Transverse colon (tissue), 4 donors: ENCODE measurements at regions not wholly inside any gene's neighbourhood (a gene's known extent, or its start where the extent isn't known, plus 50 kb on each side); places are given as distances from the start of the nearest gene placed in this dataset.

Source experiments
- DNase-seq: peaks from one replicate; pipeline ENCODE4 v3.0.0-alpha.2; 2019
- H3K27ac ChIP-seq, 4 donors: fragments of 200-600 bp; sonication (generic); 2 replicates each; pipeline ENCODE4 v1.5.1; 2016 to 2018; ENCODE audit warnings: inconsistent platforms in 4 of 4
- H3K27me3 ChIP-seq: fragments of 200-600 bp; sonication (generic); 2 replicates; pipeline ENCODE4 v1.5.1; 2017; ENCODE audit warnings: inconsistent platforms
- H3K36me3 ChIP-seq, 4 donors: fragments of 200-600 bp; sonication (generic); 2 replicates each; pipeline ENCODE4 v1.5.1; 2017 to 2019; ENCODE audit warnings: inconsistent platforms in 4 of 4
- H3K4me1 ChIP-seq, 4 donors: fragments of 200-600 bp; sonication (generic); 2 replicates each; pipeline ENCODE4 v1.5.1; 2017 to 2020; ENCODE audit warnings: inconsistent platforms in 4 of 4
- H3K4me3 ChIP-seq, 4 donors: fragments of 200-600 bp; sonication (generic); 1 replicate in 1 of 4; 2 replicates in 3 of 4; pipeline versions ENCODE4 v1.5.1 to v1.6.1; 2017 to 2019; ENCODE audit warnings: inconsistent platforms in 4 of 4
- H3K9me3 ChIP-seq, 2 donors: fragments of 200-600 bp; sonication (generic); 2 replicates each; pipeline ENCODE4 v1.5.1; 2017 to 2019; ENCODE audit warnings: inconsistent platforms in 2 of 2
- CTCF ChIP-seq, 5 experiments: fragments of 200-600 bp in 3 of 5; fragments of 450-650 bp in 2 of 5; sonication (generic) in 3 of 5; IDR thresholded peaks; 1 replicate in 2 of 5; 2 replicates in 3 of 5; pipeline ENCODE4 v1.5.1; 2016 to 2017; ENCODE audit warnings: antibody characterized with exemption in 5 of 5, inconsistent platforms in 3 of 5, mild to moderate bottlenecking in 2 of 5, moderate library complexity in 1 of 5
- EP300 ChIP-seq: sonication (generic); formaldehyde crosslinking; IDR thresholded peaks from one replicate; pipeline ENCODE4 v1.6.1; 2017; ENCODE audit warnings: antibody characterized with exemption, low read depth
- POLR2A ChIP-seq: fragments of 450-650 bp; IDR thresholded peaks from one replicate; pipeline ENCODE4 v1.6.1; 2016; ENCODE audit warnings: antibody characterized with exemption, mild to moderate bottlenecking, moderate library complexity
- POLR2AphosphoS5 ChIP-seq, 3 donors: sonication (generic); formaldehyde crosslinking; IDR thresholded peaks; one replicate each; pipeline ENCODE4 v1.6.1; 2016; ENCODE audit warnings: antibody characterized with exemption in 3 of 3
- WGBS, 2 donors: methylation state at CpG; one replicate each; pipeline ENCODE4 v1.1.5; 2018; ENCODE audit warnings: low coverage in 1 of 2; 5-methylcytosine and 5-hydroxymethylcytosine counted together
- in situ Hi-C, 4 donors: fragments of 200-750 bp; cut with MboI; loops; one replicate each; pipeline versions ENCODE4 v1.15.0 to v1.15.1; 2017; ENCODE audit warnings: low sequenced_read_pairs in 3 of 4, low pct_ligation_motif_present in 1 of 4, low pct_unique_long_range_greater_than_20kb in 1 of 4
- intact Hi-C: fragments of 100-400 bp; cut with DNase I; formaldehyde crosslinking; loops from one replicate; pipeline ENCODE4 v1.15.1; 2023; ENCODE audit warnings: low total_unique reads

- intact Hi-C loops (no loop called here), in situ Hi-C loops (loop anchor here in 1 of 4 donors (25.0 kb wide), 1 partner anchor 105 kb away; no protein-coding TSS in a partner anchor)
- Histone ChIP-seq H3K4me1 (peaks cover 0 to 11% (median 5%) of the 10 kb centered on the region in 4 donors), H3K27ac (no peak overlapping the region), H3K9me3 (peaks cover 0 to 5% of the 10 kb centered on the region in 2 donors), H3K27me3 (no peaks in the 10 kb centered on the region), H3K4me3 (no peak overlapping the region), H3K36me3 (no peaks in the 10 kb centered on the region)
- TF ChIP-seq EP300 (no peak), CTCF (IDR thresholded peaks at IDR 0.05) (no peak), POLR2AphosphoS5 (IDR thresholded peaks at IDR 0.05) (no peak)
- 25 to 30% methylated on average over 2 of the region's 2 CpGs for WGBS, 2 donors
- no peak for DNase-seq
These were observed 328.6 kb upstream of the SLC24A2 start for GRCh38 chr9:20117482-20117881.

GRCh38 chr9:20114974-20115373, 326.1 kb upstream of the SLC24A2 start:
- TF ChIP-seq POLR2AphosphoS5 (IDR thresholded peaks at IDR 0.05): no peak
- no peak for TF ChIP-seq POLR2A
- no peak for TF ChIP-seq CTCF (IDR thresholded peaks at IDR 0.05)
- TF ChIP-seq EP300: no peak
- Histone ChIP-seq H3K36me3 (no peaks in the 10 kb centered on the region), H3K9me3 (peaks cover 0 to 5% of the 10 kb centered on the region in 2 donors), H3K4me3 (no peak overlapping the region), H3K27ac (no peak overlapping the region), H3K4me1 (peaks cover 0 to 11% (median 5%) of the 10 kb centered on the region in 4 donors), H3K27me3 (no peaks in the 10 kb centered on the region)
- in situ Hi-C loops (loop anchor here in 1 of 4 donors (25.0 kb wide), 1 partner anchor 103 kb away; no protein-coding TSS in a partner anchor), intact Hi-C loops (no loop called here)
- 62 to 95% methylated on average over 2 of the region's 2 CpGs for WGBS, 2 donors
- no peak for DNase-seq

GRCh38 chr9:20112205-20112783, 323.5 kb upstream of the SLC24A2 start:
- DNase-seq: no peak
- no peak for TF ChIP-seq EP300
- TF ChIP-seq POLR2A: no peak
- no peak for TF ChIP-seq POLR2AphosphoS5 (IDR thresholded peaks at IDR 0.05)
- TF ChIP-seq CTCF (IDR thresholded peaks at IDR 0.05): no peak
- no peak overlapping the region for H3K27ac ChIP-seq
- H3K9me3 ChIP-seq: peaks cover 0 to 5% of the 10 kb centered on the region in 2 donors
- intact Hi-C loops (no loop called here), in situ Hi-C loops (loop anchor here in 1 of 4 donors (25.0 kb wide), 1 partner anchor 100 kb away; no protein-coding TSS in a partner anchor)
- WGBS, 2 donors: 77 to 78% methylated on average over 7 of the region's 7 CpGs
- peaks cover 0 to 6% (median 1%) of the 10 kb centered on the region in 4 donors for H3K4me1 ChIP-seq
- no peaks in the 10 kb centered on the region for H3K27me3 ChIP-seq
- H3K4me3 ChIP-seq: no peak overlapping the region
- no peaks in the 10 kb centered on the region for H3K36me3 ChIP-seq

GRCh38 chr9:20111173-20111843, 322.5 kb upstream of the SLC24A2 start:
- TF ChIP-seq POLR2AphosphoS5 (IDR thresholded peaks at IDR 0.05) (no peak), CTCF (IDR thresholded peaks at IDR 0.05) (no peak), POLR2A (no peak), EP300 (no peak)
- H3K4me3 ChIP-seq: no peak overlapping the region
- no peaks in the 10 kb centered on the region for H3K36me3 ChIP-seq
- H3K9me3 ChIP-seq: peaks cover 0 to 5% of the 10 kb centered on the region in 2 donors
- 67 to 73% methylated on average over 3 of the region's 3 CpGs for WGBS, 2 donors
- in situ Hi-C loops (loop anchor here in 1 of 4 donors (25.0 kb wide), 1 partner anchor 99 kb away; no protein-coding TSS in a partner anchor), intact Hi-C loops (no loop called here)
- no peaks in the 10 kb centered on the region for H3K27me3 ChIP-seq
- no peak overlapping the region for H3K27ac ChIP-seq
- H3K4me1 ChIP-seq: no peaks in the 10 kb centered on the region
- DNase-seq: no peak
